ENCODE measurements at regions not wholly inside any gene's neighbourhood (a gene's known extent, or its start where the extent isn't known, plus 50 kb on each side); places are given as distances from the start of the nearest gene placed in this dataset.
"Not testable (repeated sequence)": the region's sequence is repeated elsewhere in the genome, so short reads cannot be mapped to it uniquely, and the experiment has no call there.

- WGBS, 2 experiments (ENCODE audit: extremely low coverage in 2 of 2, insufficient read length in 1 of 2) = 0% methylated on average over 1 of the region's 3 CpGs; no CpG with 5 or more reads in 1 of the 2 experiments
- CTCF ChIA-PET = not testable (repeated sequence)
Measured at GRCh38 chr15:20624085-20624484, 82.5 kb upstream of the GOLGA6L6 start.

GRCh38 chr15:20622117-20622516, 80.5 kb upstream of the GOLGA6L6 start:
- H2AK9ac ChIP-seq (replicated peaks; ENCODE audit: low read depth, low read length, poor library complexity); H4K20me1 ChIP-seq (ENCODE audit: insufficient read depth, low read length); CTCF ChIA-PET; ATAC-seq (ENCODE audit: low read depth); H2AK5ac ChIP-seq (ENCODE audit: low read depth, low read length); H4K91ac ChIP-seq (ENCODE audit: insufficient read depth, low read depth, low read length); H2BK120ac ChIP-seq (ENCODE audit: low read depth, low read length); H2AFZ ChIP-seq (replicated peaks; ENCODE audit: low read length, poor library complexity); H2BK15ac ChIP-seq (ENCODE audit: low read depth, low read length); H3K4me2 ChIP-seq (ENCODE audit: low read depth, low read length); H4K8ac ChIP-seq (ENCODE audit: low read depth in 2 of 2, low read length in 2 of 2); H4K5ac ChIP-seq (ENCODE audit: low read depth, low read length); H3K79me1 ChIP-seq (ENCODE audit: low read depth in 1 of 2, low read length in 2 of 2); H3K4me3 ChIP-seq (ENCODE audit: insufficient read depth, low read depth, low read length); H3K27ac ChIP-seq (ENCODE audit: insufficient read depth, low read length); H3K56ac ChIP-seq (ENCODE audit: extremely low read depth, insufficient read depth, low read length); H3K9ac ChIP-seq (ENCODE audit: low read depth, low read length); H3K9me1 ChIP-seq (ENCODE audit: insufficient read depth, low read length); intact Hi-C loops (cut with micrococcal nuclease); H3K36me3 ChIP-seq (ENCODE audit: control insufficient read depth, insufficient read depth, low read length); DNase-seq; H3K4me1 ChIP-seq (ENCODE audit: control insufficient read depth, insufficient read depth, low read length); in situ Hi-C loops (cut with MboI; ENCODE audit: low sequenced_read_pairs); H2BK20ac ChIP-seq (ENCODE audit: low read depth, low read length); H3K18ac ChIP-seq (ENCODE audit: low read depth, low read length); POLR2A ChIA-PET (ENCODE audit: unreplicated experiment); H3K14ac ChIP-seq (replicated peaks; ENCODE audit: low read depth, low read length); H3K4ac ChIP-seq (ENCODE audit: low read depth, low read length); dilution Hi-C loops (cut with HindIII; ENCODE audit: low sequenced_read_pairs, unreplicated experiment); H2BK5ac ChIP-seq (ENCODE audit: low read depth, low read length, poor library complexity, severe bottlenecking); BruUV-seq (replicated peaks); H3K9me3 ChIP-seq (ENCODE audit: control insufficient read depth, insufficient read depth, low read length); H3K23ac ChIP-seq (ENCODE audit: low read depth, low read length); H3K27me3 ChIP-seq (ENCODE audit: control insufficient read depth, insufficient read depth, low read length): not testable (repeated sequence)
- WGBS, 2 experiments (ENCODE audit: extremely low coverage in 2 of 2, insufficient read length in 1 of 2) = no CpG with 5 or more reads among the region's 9 CpGs

More at GRCh38 chr15:20624085-20624484, 82.5 kb upstream of the GOLGA6L6 start:
- H3K4me3 ChIP-seq (ENCODE audit: insufficient read depth, low read depth, low read length); H2BK5ac ChIP-seq (ENCODE audit: low read depth, low read length, poor library complexity, severe bottlenecking); H3K14ac ChIP-seq (replicated peaks; ENCODE audit: low read depth, low read length); H3K4ac ChIP-seq (ENCODE audit: low read depth, low read length); H4K5ac ChIP-seq (ENCODE audit: low read depth, low read length); H3K18ac ChIP-seq (ENCODE audit: low read depth, low read length); H3K4me1 ChIP-seq (ENCODE audit: control insufficient read depth, insufficient read depth, low read length); H4K20me1 ChIP-seq (ENCODE audit: insufficient read depth, low read length); H4K91ac ChIP-seq (ENCODE audit: insufficient read depth, low read depth, low read length); intact Hi-C loops (cut with micrococcal nuclease); BruUV-seq (replicated peaks); H3K36me3 ChIP-seq (ENCODE audit: control insufficient read depth, insufficient read depth, low read length); in situ Hi-C loops (cut with MboI; ENCODE audit: low sequenced_read_pairs); H3K27ac ChIP-seq (ENCODE audit: insufficient read depth, low read length); H3K9me1 ChIP-seq (ENCODE audit: insufficient read depth, low read length); H3K56ac ChIP-seq (ENCODE audit: extremely low read depth, insufficient read depth, low read length); dilution Hi-C loops (cut with HindIII; ENCODE audit: low sequenced_read_pairs, unreplicated experiment); H2AFZ ChIP-seq (replicated peaks; ENCODE audit: low read length, poor library complexity); ATAC-seq (ENCODE audit: low read depth); H2AK9ac ChIP-seq (replicated peaks; ENCODE audit: low read depth, low read length, poor library complexity); H3K27me3 ChIP-seq (ENCODE audit: control insufficient read depth, insufficient read depth, low read length); H4K8ac ChIP-seq (ENCODE audit: low read depth in 2 of 2, low read length in 2 of 2); H3K9ac ChIP-seq (ENCODE audit: low read depth, low read length); H3K79me1 ChIP-seq (ENCODE audit: low read depth in 1 of 2, low read length in 2 of 2); H3K9me3 ChIP-seq (ENCODE audit: control insufficient read depth, insufficient read depth, low read length); H2BK20ac ChIP-seq (ENCODE audit: low read depth, low read length); H2BK120ac ChIP-seq (ENCODE audit: low read depth, low read length); H2AK5ac ChIP-seq (ENCODE audit: low read depth, low read length); H2BK15ac ChIP-seq (ENCODE audit: low read depth, low read length); POLR2A ChIA-PET (ENCODE audit: unreplicated experiment); H3K23ac ChIP-seq (ENCODE audit: low read depth, low read length); H3K4me2 ChIP-seq (ENCODE audit: low read depth, low read length); DNase-seq: not testable (repeated sequence)
